Endothelial cell (in vitro differentiated cells): ENCODE measurements at regions not wholly inside any gene's neighbourhood (a gene's known extent, or its start where the extent isn't known, plus 50 kb on each side); places are given as distances from the start of the nearest gene placed in this dataset.

Source experiments
- DNase-seq: peaks from one replicate; pipeline ENCODE4 v3.0.0; 2021; ENCODE audit warnings: low spot score
- H3K27ac Mint-ChIP-seq: one replicate; pipeline ENCODE4 v1.8.0; 2021; ENCODE audit warnings: mixed read lengths, inconsistent platforms; ENCODE audit not compliant: unreplicated experiment
- H3K27me3 Mint-ChIP-seq: one replicate; pipeline ENCODE4 v1.8.0; 2021; ENCODE audit warnings: mild to moderate bottlenecking, moderate library complexity, mixed read lengths, inconsistent platforms; ENCODE audit not compliant: unreplicated experiment
- H3K36me3 Mint-ChIP-seq: one replicate; pipeline ENCODE4 v1.8.0; 2021; ENCODE audit warnings: mild to moderate bottlenecking, low read depth, mixed read lengths, inconsistent platforms; ENCODE audit not compliant: unreplicated experiment
- H3K4me1 Mint-ChIP-seq: one replicate; pipeline ENCODE4 v1.8.0; 2021; ENCODE audit warnings: mild to moderate bottlenecking, mixed read lengths, inconsistent platforms; ENCODE audit not compliant: unreplicated experiment
- H3K4me3 Mint-ChIP-seq: one replicate; pipeline ENCODE4 v1.8.0; 2021; ENCODE audit warnings: mild to moderate bottlenecking, mixed read lengths, inconsistent platforms; ENCODE audit not compliant: unreplicated experiment
- H3K9me3 Mint-ChIP-seq: one replicate; pipeline ENCODE4 v1.8.0; 2021; ENCODE audit warnings: mixed read lengths, inconsistent platforms; ENCODE audit not compliant: unreplicated experiment
- CTCF ChIP-seq: fragments of 200-600 bp; sonication (generic); IDR thresholded peaks from one replicate; pipeline ENCODE4 v1.5.0; 2021; ENCODE audit warnings: antibody characterized with exemption; ENCODE audit not compliant: unreplicated experiment

GRCh38 chr1:11590395-11590794 is 63.8 kb downstream of the FBXO2 start:
- peaks cover 9% of the 10 kb centered on the region for H3K27me3 Mint-ChIP-seq
- no peaks in the 10 kb centered on the region for H3K36me3 Mint-ChIP-seq
- H3K9me3 Mint-ChIP-seq, result no peaks in the 10 kb centered on the region
- no peak overlapping the region for H3K4me3 Mint-ChIP-seq
- no peak overlapping the region for H3K27ac Mint-ChIP-seq
- DNase-seq, result no peak
- peaks cover 15% of the 10 kb centered on the region for H3K4me1 Mint-ChIP-seq
- TF ChIP-seq CTCF, result no peak
